B cell (primary cell): ENCODE measurements at regions not wholly inside any gene's neighbourhood (a gene's known extent, or its start where the extent isn't known, plus 50 kb on each side); places are given as distances from the start of the nearest gene placed in this dataset.

Experiments
- ATAC-seq: fragments of 200-7000 bp; cut with Tn5 transposase; one replicate; pipeline ENCODE4 v1.10.0; 2021; ENCODE audit warnings: low read depth, mild to moderate bottlenecking, moderate number of reproducible peaks, moderate library complexity
- CTCF ChIA-PET: fragments of 350-600 bp; sonication (Branson Sonifier 250); formaldehyde crosslinking; loops from one replicate; lab custom pipeline; 2021; ENCODE audit warnings: antibody characterized with exemption, inconsistent platforms; lab: Charles Lee
- POLR2A ChIA-PET: fragments of 350-600 bp; sonication (Branson Sonifier 250); formaldehyde crosslinking; loops from one replicate; lab custom pipeline; 2021; ENCODE audit warnings: antibody characterized with exemption; lab: Charles Lee
- DNase-seq: peaks from one replicate; pipeline ENCODE4 v3.0.0; 2013
- H2AFZ ChIP-seq: 2 replicates; pipeline ENCODE4 v1.6.1; 2012; ENCODE audit warnings: mild to moderate bottlenecking, low read depth, low read length; ENCODE audit not compliant: insufficient read depth, poor library complexity, severe bottlenecking
- H3K27ac ChIP-seq, 2 donors: 1 replicate in 1 of 2; 2 replicates in 1 of 2; pipeline ENCODE4 v1.5.1; 2012 to 2013; ENCODE audit warnings: low read length in 2 of 2, mild to moderate bottlenecking in 2 of 2, moderate library complexity in 1 of 2
- H3K27me3 ChIP-seq, 4 experiments: fragments of 200-600 bp in 1 of 4; sonication (generic) in 1 of 4; replicated peaks in 1 of 4; 1 replicate in 2 of 4; 2 replicates in 2 of 4; pipeline versions ENCODE4 v1.6.1 to v1.7.0; 2013 to 2016; ENCODE audit warnings: low read length in 3 of 4, mild to moderate bottlenecking in 2 of 4, mixed read lengths in 1 of 4, moderate library complexity in 1 of 4; ENCODE audit not compliant: insufficient read depth in 4 of 4, control insufficient read depth in 3 of 4; ENCODE audit errors: control extremely low read depth in 1 of 4
- H3K36me3 ChIP-seq, 2 experiments: replicated peaks in 1 of 2; 1 replicate in 1 of 2; 2 replicates in 1 of 2; pipeline versions ENCODE4 v1.6.1 to v1.7.1; 2013; ENCODE audit warnings: low read length in 1 of 2; ENCODE audit not compliant: insufficient read depth in 2 of 2, control insufficient read depth in 1 of 2; ENCODE audit errors: control extremely low read depth in 1 of 2, extremely low read depth in 1 of 2
- H3K4me1 ChIP-seq, 2 donors: fragments of 200-600 bp in 1 of 2; sonication (generic) in 1 of 2; 1 replicate in 1 of 2; 2 replicates in 1 of 2; pipeline versions ENCODE4 v1.5.1 to v1.6.1; 2013 to 2017; ENCODE audit warnings: low read length in 2 of 2; ENCODE audit not compliant: control insufficient read depth in 2 of 2, insufficient read depth in 2 of 2
- H3K4me2 ChIP-seq: replicated peaks from 2 replicates; pipeline ENCODE3; 2012; ENCODE audit warnings: mild to moderate bottlenecking, low read depth, low read length; ENCODE audit not compliant: poor library complexity, severe bottlenecking
- H3K4me3 ChIP-seq, 5 experiments: fragments of 200-600 bp in 1 of 5; sonication (generic) in 1 of 5; 1 replicate in 3 of 5; 2 replicates in 2 of 5; pipeline versions ENCODE4 v1.5.1 to v1.7.0; 2011 to 2016; ENCODE audit warnings: low read length in 4 of 5, mild to moderate bottlenecking in 4 of 5, low read depth in 2 of 5, control low read depth in 1 of 5, moderate library complexity in 1 of 5; ENCODE audit not compliant: insufficient read depth in 1 of 5; ENCODE audit errors: control extremely low read depth in 1 of 5, extremely low read depth in 1 of 5
- H3K79me2 ChIP-seq: fragments of 200-600 bp; sonication (generic); one replicate; pipeline ENCODE4 v1.6.0; 2016; ENCODE audit warnings: low read length; ENCODE audit not compliant: control insufficient read depth, insufficient read depth
- H3K9ac ChIP-seq: fragments of 200-600 bp; sonication (generic); 2 replicates; pipeline ENCODE4 v1.6.1; 2017; ENCODE audit warnings: mild to moderate bottlenecking, low read length, moderate library complexity
- H3K9me3 ChIP-seq, 3 donors: one replicate each; pipeline versions ENCODE4 v1.6.1 to v1.7.1; 2013; ENCODE audit warnings: low read length in 2 of 3; ENCODE audit not compliant: control insufficient read depth in 2 of 3, insufficient read depth in 1 of 3; ENCODE audit errors: control extremely low read depth in 1 of 3
- H4K20me1 ChIP-seq: 2 replicates; pipeline ENCODE4 v1.6.0; 2012; ENCODE audit warnings: mild to moderate bottlenecking, low read length; ENCODE audit not compliant: insufficient read depth, control insufficient read depth, poor library complexity, severe bottlenecking
- H3K27ac Mint-ChIP-seq: one replicate; pipeline ENCODE4 v1.8.0; 2021; ENCODE audit warnings: mixed read lengths
- H3K27me3 Mint-ChIP-seq: one replicate; pipeline ENCODE4 v1.8.0; 2021; ENCODE audit warnings: mixed read lengths
- H3K4me1 Mint-ChIP-seq: one replicate; pipeline ENCODE4 v1.8.0; 2021; ENCODE audit warnings: mixed read lengths
- H3K4me3 Mint-ChIP-seq: one replicate; pipeline ENCODE4 v1.8.0; 2021; ENCODE audit warnings: mixed read lengths
- H3K9me3 Mint-ChIP-seq: one replicate; pipeline ENCODE4 v1.8.0; 2022; ENCODE audit warnings: mixed read lengths; ENCODE audit not compliant: insufficient read depth
- CTCF ChIP-seq: fragments of 200-600 bp; IDR thresholded peaks from one replicate; pipeline ENCODE4 v1.8.0; 2022; ENCODE audit warnings: antibody characterized with exemption, mild to moderate bottlenecking
- EZH2 ChIP-seq: IDR thresholded peaks from 2 replicates; pipeline ENCODE4 v1.6.1; 2012; ENCODE audit warnings: borderline replicate concordance, low read depth, mild to moderate bottlenecking, moderate library complexity, low read length; ENCODE audit not compliant: insufficient read depth, poor library complexity, severe bottlenecking
- WGBS: methylation state at CpG from one replicate; pipeline ENCODE4 v1.1.5; 2013; ENCODE audit warnings: missing lambda C conversion rate; ENCODE audit not compliant: insufficient coverage; 5-methylcytosine and 5-hydroxymethylcytosine counted together
- intact Hi-C: fragments of 100-400 bp; cut with micrococcal nuclease; formaldehyde crosslinking; loops from one replicate; pipeline ENCODE4 v1.10.0; 2022

GRCh38 chr4:10949039-10949733, 264.6 kb upstream of the CLNK start:
- ChIA-PET POLR2A (no interaction called here), CTCF (interaction anchor here (0.6 kb wide), 1 partner anchor 730 kb away, joined by 3 read pairs; no protein-coding TSS in a partner anchor)
- Histone ChIP-seq H3K9me3 (no peaks in the 10 kb centered on the region), H3K4me2 (peak overlapping the region; percentile 32), H3K79me2 (no peaks in the 10 kb centered on the region), H3K27me3 (no peaks in the 10 kb centered on the region), H3K27ac (no peak overlapping the region), H3K4me1 (peaks cover 9 to 12% of the 10 kb centered on the region in 2 donors), H3K9ac (no peak overlapping the region), H3K36me3 (no peaks in the 10 kb centered on the region), H3K4me3 (no peak overlapping the region), H4K20me1 (no peaks in the 10 kb centered on the region), H2AFZ (peak overlapping the region; percentile 38)
- H3K4me1 Mint-ChIP-seq = peaks cover 14% of the 10 kb centered on the region
- no peak for TF ChIP-seq CTCF
- TF ChIP-seq EZH2 = no peak
- no peak overlapping the region for H3K27ac Mint-ChIP-seq
- 43% methylated on average over 3 of the region's 6 CpGs for WGBS
- H3K9me3 Mint-ChIP-seq = peaks cover 3% of the 10 kb centered on the region
- peak overlapping the region; percentile 8 for H3K4me3 Mint-ChIP-seq
- DNase-seq (peak; percentile 27), ATAC-seq (peak; percentile 31)
- intact Hi-C loops = no loop called here
- no peaks in the 10 kb centered on the region for H3K27me3 Mint-ChIP-seq

GRCh38 chr4:10947898-10948297, 263.3 kb upstream of the CLNK start:
- Mint-ChIP-seq H3K4me3 (no peak overlapping the region), H3K27me3 (peaks cover 3% of the 10 kb centered on the region), H3K4me1 (peaks cover 14% of the 10 kb centered on the region), H3K9me3 (peaks cover 4% of the 10 kb centered on the region), H3K27ac (no peak overlapping the region)
- TF ChIP-seq CTCF (no peak), EZH2 (no peak)
- Histone ChIP-seq H3K27ac (no peak overlapping the region), H3K9me3 (no peaks in the 10 kb centered on the region), H4K20me1 (no peaks in the 10 kb centered on the region), H3K4me3 (no peak overlapping the region), H3K4me2 (no peak overlapping the region), H3K27me3 (no peaks in the 10 kb centered on the region), H3K4me1 (peaks cover 9 to 12% of the 10 kb centered on the region in 2 donors), H3K9ac (no peak overlapping the region), H3K36me3 (no peaks in the 10 kb centered on the region), H2AFZ (no peak overlapping the region), H3K79me2 (no peaks in the 10 kb centered on the region)
- POLR2A ChIA-PET = no interaction called here
- WGBS = 78% methylated on average over 3 of the region's 4 CpGs
- ATAC-seq = no peak
- DNase-seq = no peak
- CTCF ChIA-PET = no interaction called here
- intact Hi-C loops = no loop called here
